NCI-H2107 treated with DMSO at 0.1 percent for 48 hours (cell line): ENCODE measurements at regions not wholly inside any gene's neighbourhood (a gene's known extent, or its start where the extent isn't known, plus 50 kb on each side); places are given as distances from the start of the nearest gene placed in this dataset.

Experiments
- DNase-seq: peaks from one replicate; lab custom pipeline; 2025; ENCODE audit not compliant: unreplicated experiment; lab: John Stamatoyannopoulos, UW

GRCh38 chr10:120982507-120982906 is 131.3 kb downstream of the WDR11 start:
- DNase-seq, result no peak

DNA sequence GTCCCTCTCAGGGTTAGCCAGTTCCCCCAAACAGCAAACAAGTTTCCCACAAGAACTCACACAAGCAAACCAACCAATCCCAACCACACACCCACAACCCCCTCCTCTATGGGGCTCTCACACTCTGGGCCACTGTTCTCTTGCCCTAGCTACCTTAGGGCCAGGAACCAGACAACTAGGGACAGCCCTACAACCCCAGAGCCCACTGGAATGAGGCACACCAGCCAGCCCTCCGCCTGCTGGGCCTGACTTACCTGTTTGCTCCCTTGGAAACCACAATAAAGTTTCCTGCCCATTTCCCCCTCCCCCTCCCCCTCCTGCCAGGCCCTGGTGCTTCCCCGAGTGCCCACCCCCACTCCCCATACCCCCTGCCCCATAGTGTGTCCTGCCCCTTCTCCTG is 132.6 kb downstream of the WDR11 start:
- DNase-seq, result no peak

DNA sequence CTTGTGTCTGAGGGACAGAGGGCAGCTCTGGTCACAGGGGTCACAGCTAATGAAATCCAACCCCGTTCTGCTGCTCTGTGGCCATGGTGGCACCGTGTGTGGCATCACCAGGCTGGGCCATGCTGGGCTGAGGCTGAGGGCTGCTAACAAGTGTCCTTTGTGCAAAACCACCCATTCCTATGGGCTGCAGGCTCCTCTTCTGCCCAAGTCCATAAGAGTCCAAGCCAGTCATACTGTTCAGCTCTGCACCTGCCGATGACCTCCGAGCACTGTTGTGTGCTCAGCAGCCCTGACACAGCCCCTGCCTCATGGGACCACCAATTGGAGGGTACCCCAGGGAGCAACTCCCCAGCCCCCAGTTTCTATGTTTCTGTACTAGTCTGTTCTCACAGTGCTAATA is 133.1 kb downstream of the WDR11 start:
- DNase-seq, result no peak

GRCh38 chr10:120987359-120987758 is 136.2 kb downstream of the WDR11 start:
- DNase-seq, result no peak

- no peak for DNase-seq
These were observed 137.6 kb downstream of the WDR11 start for GRCh38 chr10:120988751-120989150.

DNA sequence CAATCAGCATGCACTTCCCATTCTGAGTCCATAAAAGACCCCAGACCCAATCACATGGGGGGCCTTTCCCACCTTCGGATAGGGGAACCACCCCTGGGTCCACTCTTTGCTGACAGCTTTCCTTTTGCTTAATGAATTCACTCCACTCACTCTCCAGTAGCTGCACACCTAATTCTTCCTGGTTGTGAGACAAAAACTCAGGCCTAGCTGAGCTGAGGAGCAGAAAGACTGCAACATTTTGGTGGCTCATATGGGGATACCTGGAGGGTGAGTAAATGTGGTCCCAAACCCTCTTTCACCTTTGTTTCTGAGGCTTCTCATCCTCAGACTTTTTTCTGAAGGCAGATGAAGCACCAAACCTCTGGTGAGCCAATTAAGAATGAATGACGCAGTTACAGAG is 138.1 kb downstream of the WDR11 start:
- DNase-seq, result no peak

- no peak for DNase-seq
These were observed 138.9 kb downstream of the WDR11 start for GRCh38 chr10:120989996-120990598.

- no peak for DNase-seq
These were observed 139.7 kb downstream of the WDR11 start for GRCh38 chr10:120990831-120991230.

DNA sequence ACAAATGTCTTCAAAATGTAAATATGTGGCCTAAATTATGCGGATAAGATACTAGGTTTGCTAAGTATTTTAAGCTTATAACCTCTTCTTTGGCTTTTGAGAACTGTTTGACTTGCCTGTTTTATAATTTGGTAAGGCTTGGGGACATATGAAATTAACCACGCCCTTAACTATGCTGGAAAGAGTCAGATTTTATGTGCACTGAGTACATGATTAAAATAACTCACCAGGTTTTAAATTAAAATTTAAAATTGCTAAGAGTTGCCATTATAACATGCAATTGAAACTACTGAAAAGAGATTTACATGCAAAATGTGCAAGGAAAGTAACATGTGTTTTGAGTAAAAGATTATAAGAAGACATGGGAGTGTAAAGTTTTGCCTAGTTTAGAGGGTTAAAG is 141.9 kb downstream of the WDR11 start:
- no peak for DNase-seq

GRCh38 chr10:120995768-120996167 is 144.6 kb downstream of the WDR11 start:
- no peak for DNase-seq

GRCh38 chr10:120996456-120997034 is 145.4 kb downstream of the WDR11 start:
- DNase-seq, result no peak

DNA sequence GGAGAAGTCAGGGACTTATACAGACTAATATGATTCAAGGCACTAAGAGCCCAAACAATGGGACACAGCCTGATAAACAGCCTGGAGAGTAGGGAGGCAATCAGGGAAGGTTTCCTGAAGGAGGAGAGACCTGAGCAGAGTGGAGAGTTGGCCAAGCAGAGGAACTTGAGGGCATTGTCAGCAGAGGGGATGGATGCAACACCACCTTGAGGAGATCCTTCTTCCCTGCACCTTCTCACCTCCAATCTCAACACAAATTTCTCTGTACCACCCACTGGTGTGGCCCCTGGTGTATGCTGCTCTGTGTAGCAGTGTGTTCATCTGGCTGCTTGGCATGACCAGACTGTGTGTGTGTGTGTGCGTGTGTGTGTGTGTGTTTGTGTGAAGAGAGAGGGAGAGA is 146.2 kb downstream of the WDR11 start:
- DNase-seq, result no peak

GRCh38 chr10:120997756-120998155 is 146.6 kb downstream of the WDR11 start:
- no peak for DNase-seq

DNA sequence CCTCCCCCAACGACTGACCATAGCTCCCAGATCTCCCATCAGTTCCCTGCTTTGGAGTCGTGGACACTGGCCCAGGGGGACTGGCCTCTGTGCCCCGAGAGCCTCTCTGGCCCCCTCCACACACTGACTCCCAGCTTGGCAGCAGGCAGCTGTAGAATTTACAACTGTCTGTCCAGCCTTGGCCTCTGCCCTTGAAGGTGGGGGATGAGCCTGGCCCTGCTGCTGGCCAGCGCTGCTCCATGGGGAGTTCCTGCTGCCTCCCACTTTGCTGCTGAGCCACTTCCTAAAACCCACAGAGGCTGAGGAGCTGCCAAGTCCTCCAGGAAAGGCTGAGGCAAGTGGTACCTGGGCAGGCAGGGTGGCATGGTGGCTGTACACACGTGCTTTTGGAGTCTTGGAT is 147.1 kb downstream of the WDR11 start:
- no peak for DNase-seq

DNA sequence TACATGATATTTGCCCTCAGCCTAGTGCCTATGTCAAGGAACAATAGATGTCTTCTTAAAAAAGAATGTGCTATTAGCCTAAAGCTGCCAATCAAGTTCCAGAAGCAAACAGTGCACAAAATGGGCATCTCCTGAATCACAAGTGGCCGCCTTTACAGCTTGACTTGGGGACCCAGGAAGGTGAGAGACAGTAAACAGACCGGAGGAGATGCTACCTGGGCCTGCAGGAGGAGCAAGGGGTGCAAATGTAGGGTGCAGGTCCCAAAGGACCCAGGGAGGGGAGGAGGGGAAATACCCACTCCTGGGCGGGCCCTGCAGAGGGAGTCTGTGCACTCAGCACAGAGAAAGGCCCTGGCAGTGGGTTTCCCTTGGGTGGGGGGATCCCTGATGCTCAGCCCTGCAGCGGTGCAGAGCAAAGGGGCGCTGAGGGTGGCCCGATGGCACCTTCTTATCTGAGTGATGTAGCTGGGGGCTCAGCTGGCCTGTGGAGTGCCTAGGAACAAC is 147.7 kb downstream of the WDR11 start:
- no peak for DNase-seq

DNA sequence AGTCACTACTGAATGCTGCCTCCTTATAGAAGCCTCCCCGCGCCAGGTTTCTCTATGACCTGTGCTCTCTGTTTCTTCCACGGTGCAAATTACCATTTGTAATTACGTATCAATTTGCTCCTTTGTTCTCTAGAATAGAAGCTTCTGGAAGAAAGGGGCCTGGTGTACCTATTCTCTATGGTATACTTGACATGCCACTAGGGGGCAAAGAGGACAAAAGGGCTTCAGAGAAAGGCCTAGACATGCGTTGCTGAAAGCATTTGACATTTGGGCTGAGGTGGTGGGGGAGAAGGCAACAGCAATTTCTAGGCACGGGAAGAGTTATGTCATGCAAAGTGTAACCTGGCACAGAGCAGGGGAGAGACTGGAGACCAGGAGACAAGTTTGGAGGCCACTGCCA is 148.7 kb downstream of the WDR11 start:
- DNase-seq, result no peak

DNA sequence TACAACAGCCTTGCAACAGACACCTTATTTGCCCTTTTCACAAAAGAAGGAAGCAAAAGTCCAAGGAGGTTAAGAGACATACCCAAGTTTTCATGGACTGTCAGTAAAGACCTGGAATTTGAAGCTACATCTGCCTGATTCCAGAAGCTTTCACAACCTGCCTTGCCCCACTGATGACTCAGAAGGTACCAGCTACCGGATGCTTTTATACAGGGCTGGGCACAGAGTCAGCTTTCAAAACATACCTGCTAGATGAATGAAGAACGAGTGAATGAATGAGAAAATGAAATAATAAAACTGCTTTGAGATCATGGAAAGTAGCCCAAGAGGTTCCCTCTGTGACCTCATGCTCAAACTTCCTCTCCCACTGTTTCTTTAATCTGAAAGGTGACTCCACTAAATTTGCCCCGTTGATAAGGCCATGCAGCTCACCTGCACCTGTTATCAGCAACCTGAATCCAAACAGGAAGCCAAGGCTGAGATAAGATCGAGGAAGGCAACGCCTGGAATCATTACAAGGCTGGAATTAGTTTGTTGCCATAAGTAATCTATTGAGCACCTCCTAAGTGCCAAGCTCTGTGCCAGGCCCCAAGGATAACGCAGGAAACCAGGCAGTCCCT is 151.5 kb downstream of the WDR11 start:
- DNase-seq, result no peak

GRCh38 chr10:121005948-121006587 is 154.9 kb downstream of the WDR11 start:
- DNase-seq, result no peak

DNA sequence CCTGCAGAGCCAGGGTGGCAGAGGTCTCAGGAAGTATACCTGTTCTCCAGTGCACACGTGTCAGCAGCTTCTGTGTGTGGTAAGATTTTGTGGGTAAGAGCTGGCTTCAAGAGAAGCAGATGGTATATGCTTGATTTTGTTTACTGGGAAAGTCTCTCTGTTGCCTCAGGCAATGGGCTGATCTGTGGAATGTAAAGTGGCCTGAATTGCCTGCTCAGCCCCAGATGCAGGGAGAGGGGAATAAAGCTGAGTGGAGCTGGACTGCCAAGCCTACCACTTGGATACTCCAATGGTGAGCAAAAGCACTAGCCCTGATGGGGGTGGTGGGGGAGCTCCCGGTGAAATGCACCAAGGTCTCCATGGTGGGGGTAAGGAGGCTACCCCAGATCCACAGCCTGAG is 156.1 kb downstream of the WDR11 start:
- no peak for DNase-seq

DNA sequence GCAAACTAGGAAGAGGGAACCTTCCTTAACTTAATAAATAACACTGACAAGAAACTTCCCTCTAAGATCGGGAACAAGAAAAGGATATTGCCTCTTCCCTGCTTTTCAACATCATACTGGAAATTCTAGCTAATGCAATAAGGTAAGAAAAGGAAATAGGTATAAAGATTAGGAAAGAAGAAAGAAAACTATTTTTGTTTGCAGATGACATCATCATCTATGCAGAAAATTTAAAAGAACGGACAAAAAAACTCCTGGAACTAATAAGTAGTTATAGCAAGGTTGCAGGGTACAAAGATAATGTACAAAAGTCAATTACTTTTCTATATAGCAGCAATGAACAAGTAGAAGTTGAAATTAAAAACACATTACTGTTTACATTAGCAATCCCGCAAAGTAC is 164.8 kb downstream of the WDR11 start:
- no peak for DNase-seq

GRCh38 chr10:121024905-121025584 is 173.9 kb downstream of the WDR11 start:
- DNase-seq, result no peak

DNA sequence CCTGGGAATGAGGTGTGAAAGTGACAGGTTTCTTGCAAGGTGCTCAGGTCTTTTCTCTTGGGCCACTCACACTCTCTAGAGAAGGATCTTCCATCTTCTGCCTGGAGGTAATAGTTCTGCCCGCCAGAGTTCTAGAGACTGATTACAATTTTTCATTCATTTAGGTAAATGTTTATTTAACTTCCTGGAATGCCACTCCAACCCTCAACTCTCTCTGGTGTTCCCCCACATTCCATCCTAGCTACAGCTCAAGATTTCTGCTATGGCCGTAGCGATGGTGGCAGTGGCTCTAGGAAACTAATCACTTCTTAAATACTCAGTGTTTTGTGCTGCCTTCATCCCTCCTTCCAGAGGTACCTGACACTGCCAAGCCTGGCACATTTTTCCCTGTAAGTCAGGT is 174.6 kb downstream of the WDR11 start:
- DNase-seq, result no peak
